Stimulated activated CD8-positive, alpha-beta memory T cell treated with anti-CD3 and anti-CD28 coated beads, Interleukin-4, amount 100 ng/mL, for 24 hours (primary cell): ENCODE measurements at regions not wholly inside any gene's neighbourhood (a gene's known extent, or its start where the extent isn't known, plus 50 kb on each side); places are given as distances from the start of the nearest gene placed in this dataset.

Experiments
- DNase-seq: peaks from one replicate; pipeline ENCODE4 v3.0.0-alpha.2; 2020; ENCODE audit warnings: low read depth

- no peak for DNase-seq
Measured at GRCh38 chr21:35692311-35692710, 368.0 kb downstream of the SETD4 start.

GRCh38 chr21:35690436-35690835 is 369.9 kb downstream of the SETD4 start:
- DNase-seq: no peak

- no peak for DNase-seq
Measured at GRCh38 chr21:35686156-35686555, 374.2 kb downstream of the SETD4 start.

- DNase-seq: no peak
Measured at GRCh38 chr21:35683664-35684304, 376.5 kb downstream of the SETD4 start.

GRCh38 chr21:35682904-35683549 is 377.3 kb downstream of the SETD4 start:
- DNase-seq: no peak

- no peak for DNase-seq
Measured at GRCh38 chr21:35681946-35682345, 378.4 kb downstream of the SETD4 start.

- DNase-seq: no peak
Measured at GRCh38 chr21:35679076-35679475, 381.2 kb downstream of the SETD4 start.

GRCh38 chr21:35678393-35678792 is 381.9 kb downstream of the SETD4 start:
- no peak for DNase-seq

- DNase-seq: no peak
Measured at GRCh38 chr21:35677298-35677841, 383.0 kb downstream of the SETD4 start.

GRCh38 chr21:35674895-35675470 is 385.3 kb downstream of the SETD4 start:
- no peak for DNase-seq

- no peak for DNase-seq
Measured at GRCh38 chr21:35674091-35674671, 386.1 kb downstream of the SETD4 start.

- DNase-seq: no peak
Measured at GRCh38 chr21:35672313-35672712, 388.0 kb downstream of the SETD4 start.

GRCh38 chr21:35664683-35665082 is 395.6 kb downstream of the SETD4 start:
- no peak for DNase-seq

GRCh38 chr21:35663856-35664606 is 396.3 kb downstream of the SETD4 start:
- DNase-seq: no peak

- DNase-seq: no peak
Measured at GRCh38 chr21:35658242-35658641, 402.1 kb downstream of the SETD4 start.

GRCh38 chr21:35652872-35653271 is 407.5 kb downstream of the SETD4 start:
- no peak for DNase-seq

GRCh38 chr21:35652196-35652595 is 408.1 kb downstream of the SETD4 start:
- no peak for DNase-seq

- DNase-seq: no peak
Measured at GRCh38 chr21:35651196-35651595, 409.1 kb downstream of the SETD4 start.

- DNase-seq: no peak
Measured at GRCh38 chr21:35649186-35649585, 411.1 kb downstream of the SETD4 start.

GRCh38 chr21:35648512-35648911 is 411.8 kb downstream of the SETD4 start:
- DNase-seq: no peak

GRCh38 chr21:35646606-35647005 is 413.7 kb downstream of the SETD4 start:
- no peak for DNase-seq

- DNase-seq: no peak
Measured at GRCh38 chr21:35645991-35646390, 414.3 kb downstream of the SETD4 start.
